HG03108 (cell line): ENCODE measurements at regions not wholly inside any gene's neighbourhood (a gene's known extent, or its start where the extent isn't known, plus 50 kb on each side); places are given as distances from the start of the nearest gene placed in this dataset.

Source experiments
- ATAC-seq: cut with Tn5 transposase; IDR thresholded peaks from one replicate; pipeline ENCODE4 v1.9.1; 2021; ENCODE audit warnings: moderate library complexity; ENCODE audit not compliant: unreplicated experiment

- no peak for ATAC-seq
Measured at GRCh38 chr9:79001012-79001411, 570.8 kb upstream of the TLE4 start.

GRCh38 chr9:79003514-79003913, 568.3 kb upstream of the TLE4 start:
- ATAC-seq = no peak

- ATAC-seq = no peak
Measured at GRCh38 chr9:79004032-79004431, 567.7 kb upstream of the TLE4 start.

- no peak for ATAC-seq
Measured at GRCh38 chr9:79006546-79006945, 565.2 kb upstream of the TLE4 start.

GRCh38 chr9:79007701-79008483, 563.9 kb upstream of the TLE4 start:
- peak; percentile 76 for ATAC-seq

GRCh38 chr9:79008916-79009315, 562.8 kb upstream of the TLE4 start:
- no peak for ATAC-seq

GRCh38 chr9:79011461-79011860, 560.3 kb upstream of the TLE4 start:
- no peak for ATAC-seq

GRCh38 chr9:79012561-79012960, 559.2 kb upstream of the TLE4 start:
- no peak for ATAC-seq

- no peak for ATAC-seq
Measured at GRCh38 chr9:79013715-79014610, 557.8 kb upstream of the TLE4 start.

- ATAC-seq = no peak
Measured at GRCh38 chr9:79014929-79015699, 556.7 kb upstream of the TLE4 start.

- no peak for ATAC-seq
Measured at GRCh38 chr9:79015951-79016350, 555.8 kb upstream of the TLE4 start.

- no peak for ATAC-seq
Measured at GRCh38 chr9:79020276-79020675, 551.5 kb upstream of the TLE4 start.

- no peak for ATAC-seq
Measured at GRCh38 chr9:79021084-79021483, 550.7 kb upstream of the TLE4 start.

- ATAC-seq = no peak
Measured at GRCh38 chr9:79023134-79023580, 548.6 kb upstream of the TLE4 start.

GRCh38 chr9:79026316-79026715, 545.4 kb upstream of the TLE4 start:
- no peak for ATAC-seq

GRCh38 chr9:79028101-79028500, 543.7 kb upstream of the TLE4 start:
- no peak for ATAC-seq

GRCh38 chr9:79034583-79034982, 537.2 kb upstream of the TLE4 start:
- ATAC-seq = no peak

- no peak for ATAC-seq
Measured at GRCh38 chr9:79037338-79037737, 534.4 kb upstream of the TLE4 start.

- no peak for ATAC-seq
Measured at GRCh38 chr9:79040671-79041070, 531.1 kb upstream of the TLE4 start.

- ATAC-seq = no peak
Measured at GRCh38 chr9:79041266-79041665, 530.5 kb upstream of the TLE4 start.

GRCh38 chr9:79043916-79044315, 527.8 kb upstream of the TLE4 start:
- ATAC-seq = no peak
